ENCODE measurements at regions not wholly inside any gene's neighbourhood (a gene's known extent, or its start where the extent isn't known, plus 50 kb on each side); places are given as distances from the start of the nearest gene placed in this dataset.

GRCh38 chr12:111173391-111173790 is 195.5 kb downstream of the PHETA1 start:
- DNase-seq, result no peak

- no peak for DNase-seq
Measured at GRCh38 chr12:111172786-111173185, 196.1 kb downstream of the PHETA1 start.

DNA sequence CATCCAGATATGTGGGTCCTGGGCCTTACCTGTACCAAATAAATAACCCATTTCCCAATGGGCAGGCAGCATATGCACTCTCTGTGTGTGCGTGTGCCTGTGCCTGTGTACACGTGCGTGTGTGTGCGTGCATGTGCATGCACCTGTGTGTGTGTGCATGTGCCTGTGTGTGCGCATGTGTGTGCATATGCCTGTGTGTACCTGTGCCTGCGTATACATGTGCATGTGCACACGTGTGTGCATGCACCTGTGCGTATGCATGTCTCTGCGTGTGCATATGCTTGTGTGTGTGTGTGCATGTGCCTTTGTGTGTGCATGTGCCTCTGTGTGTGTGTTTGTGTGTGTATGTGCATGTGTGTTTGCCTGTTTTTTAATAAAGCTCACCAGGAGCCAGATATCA is 197.1 kb downstream of the PHETA1 start:
- no peak for DNase-seq

GRCh38 chr12:111171345-111171744 is 197.6 kb downstream of the PHETA1 start:
- no peak for DNase-seq

- no peak for DNase-seq
Measured at GRCh38 chr12:111170543-111170942, 198.4 kb downstream of the PHETA1 start.

DNA sequence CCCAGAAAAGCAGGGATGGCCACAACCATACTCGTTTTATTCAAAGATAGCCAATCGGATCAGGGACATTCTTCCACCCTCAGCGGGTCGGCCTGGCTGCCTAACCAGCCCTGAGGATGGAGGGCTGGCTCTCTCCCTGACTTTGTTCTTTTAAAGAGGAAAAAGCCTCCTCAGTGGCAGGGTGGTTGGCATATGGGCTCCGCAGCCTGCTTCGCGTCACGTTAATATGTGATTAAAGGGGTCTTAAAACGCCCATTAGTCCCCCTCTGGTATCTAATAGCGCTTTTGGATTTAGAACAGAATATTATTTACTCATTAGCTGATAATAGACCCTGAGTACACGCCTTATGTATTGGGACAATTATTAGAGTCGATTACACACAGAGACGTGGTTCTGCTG is 199.4 kb downstream of the PHETA1 start:
- peak in 1 of 2 experiments; percentile 23 for DNase-seq

- DNase-seq, result no peak
Measured at GRCh38 chr12:111169032-111169431, 199.9 kb downstream of the PHETA1 start.

DNA sequence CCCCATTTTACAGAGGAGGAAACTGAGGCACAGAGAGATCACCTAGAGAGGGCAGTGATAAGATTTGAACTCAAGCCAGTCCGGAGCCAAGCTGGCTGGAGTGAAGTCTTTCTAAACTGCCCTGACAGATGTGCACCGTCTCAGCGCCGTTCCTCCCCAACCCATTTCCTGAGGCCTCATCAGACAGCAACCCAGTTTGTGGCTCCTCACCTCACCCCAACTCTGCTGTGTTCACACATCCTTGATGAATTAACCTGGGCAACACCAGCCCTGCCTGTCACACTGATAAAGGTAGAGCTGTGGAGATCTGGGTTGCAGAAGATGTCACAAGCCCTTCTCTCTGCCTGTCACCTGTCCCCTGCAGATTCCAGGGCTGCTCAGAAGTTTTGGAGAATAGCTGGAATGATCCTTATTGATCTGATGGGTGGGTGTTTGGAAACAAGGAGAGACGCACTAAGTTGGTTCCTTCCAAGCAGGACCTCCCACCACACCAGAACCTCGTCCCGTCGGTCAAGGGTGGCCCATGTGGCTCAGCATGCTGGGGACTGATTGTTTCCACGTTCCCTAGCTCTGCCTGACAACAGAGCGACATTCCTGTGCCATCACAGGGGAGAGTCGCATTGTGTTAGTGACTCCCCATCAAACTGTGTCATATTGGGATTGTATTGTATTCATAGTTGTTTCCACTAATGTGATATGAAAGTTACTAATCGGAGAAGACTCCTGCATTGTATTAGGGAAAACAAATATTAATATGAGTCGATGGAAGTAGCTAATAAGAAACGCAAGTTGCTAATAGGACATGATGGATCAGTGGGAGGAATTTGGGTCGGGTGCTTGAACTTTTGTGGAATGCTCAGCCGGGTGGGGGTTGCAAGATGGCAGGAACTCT is 200.6 kb downstream of the PHETA1 start:
- DNase-seq, result no peak

DNA sequence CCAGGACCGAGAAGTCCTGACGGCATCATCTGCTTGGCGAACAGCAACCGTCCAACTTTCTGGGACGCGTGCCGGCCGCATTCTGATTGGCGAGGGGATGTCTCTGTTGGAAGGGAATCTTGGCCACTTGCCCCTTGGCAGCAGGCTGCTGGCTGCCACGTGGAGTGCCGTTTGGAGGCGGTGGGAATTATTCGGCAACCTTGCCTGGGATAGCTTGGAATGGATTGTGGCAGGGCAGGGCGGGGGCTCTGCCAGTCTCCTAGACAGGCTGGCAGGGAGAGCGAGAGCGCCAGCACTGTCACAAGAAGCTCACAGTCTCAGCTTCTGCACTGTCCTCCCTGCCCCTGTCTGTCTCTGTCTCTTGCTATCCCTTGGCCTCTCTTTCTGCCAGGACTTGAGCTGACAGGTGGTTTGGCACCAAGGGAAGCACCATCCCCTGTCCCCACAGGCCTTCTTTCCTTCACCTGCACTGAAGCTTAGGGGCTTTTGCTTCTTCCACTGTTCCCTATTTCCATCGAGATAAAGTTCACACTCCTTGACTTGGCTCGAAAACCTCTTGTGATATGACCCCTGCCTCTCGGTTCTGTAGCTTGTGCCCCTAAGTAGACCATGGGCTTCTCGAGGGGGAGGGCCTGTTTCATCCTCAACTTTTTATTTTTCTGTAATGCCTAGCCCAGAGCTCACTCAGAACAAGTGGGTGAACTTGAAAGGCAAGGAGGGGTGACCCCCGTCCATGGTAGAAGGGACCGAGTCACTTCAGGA is 201.9 kb downstream of the PHETA1 start:
- DNase-seq, result no peak

DNA sequence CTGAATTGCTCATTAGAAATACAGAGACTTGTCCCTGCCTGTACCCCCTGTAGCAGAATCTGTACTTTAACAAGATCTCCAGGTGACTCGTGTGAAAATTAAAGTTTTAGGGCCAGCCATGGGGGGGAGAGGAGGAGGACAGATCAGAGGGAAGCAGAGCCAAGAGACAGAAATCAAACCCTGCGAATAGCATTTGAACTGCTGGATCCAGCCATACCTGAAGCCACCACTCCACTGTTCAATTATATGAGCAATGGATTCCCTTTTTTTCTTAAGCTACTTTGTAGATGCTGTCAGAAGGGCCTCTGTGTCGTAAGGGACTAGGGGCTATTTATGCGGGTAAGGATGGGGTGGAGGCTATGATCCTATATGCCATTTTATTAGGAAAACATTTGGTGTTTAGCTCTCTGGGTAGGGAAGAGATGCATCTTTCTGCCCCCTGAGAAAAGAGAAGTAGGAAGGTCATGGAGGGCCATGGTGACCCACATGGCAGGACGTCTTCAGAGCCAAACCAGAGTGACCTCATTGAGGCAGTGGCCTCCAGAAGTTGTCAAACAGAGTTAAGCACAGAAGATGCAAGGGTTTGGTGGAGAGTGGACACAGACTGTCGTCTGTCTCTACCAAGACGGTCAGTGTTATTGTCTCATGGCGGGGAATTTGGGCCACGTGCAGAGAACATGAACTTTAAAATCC is 203.9 kb downstream of the PHETA1 start:
- DNase-seq, result no peak

DNA sequence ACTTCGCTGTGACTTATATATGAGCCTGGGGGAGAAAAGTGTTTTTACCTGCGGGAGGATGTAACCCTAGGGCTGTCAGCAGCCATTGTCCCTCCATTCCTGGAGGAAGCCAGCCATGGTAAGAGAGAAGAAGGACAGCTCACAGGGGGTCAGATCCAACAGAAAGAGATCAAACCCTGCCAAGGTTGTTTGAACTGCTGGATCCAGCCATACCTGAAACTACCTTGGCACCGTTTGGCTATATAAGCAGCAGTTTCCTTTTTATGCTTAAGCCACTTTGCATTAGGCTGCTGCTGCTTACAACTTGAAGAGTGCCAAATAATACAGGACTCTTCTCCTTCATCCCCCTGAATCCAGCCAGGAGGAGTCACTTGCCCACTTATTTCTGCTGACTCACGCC is 205.5 kb downstream of the PHETA1 start:
- DNase-seq, result no peak

GRCh38 chr12:111161898-111162297 is 207.0 kb downstream of the PHETA1 start:
- DNase-seq, result no peak

GRCh38 chr12:111160350-111161241 is 208.3 kb downstream of the PHETA1 start:
- peak; percentile 85 to 93 for DNase-seq

DNA sequence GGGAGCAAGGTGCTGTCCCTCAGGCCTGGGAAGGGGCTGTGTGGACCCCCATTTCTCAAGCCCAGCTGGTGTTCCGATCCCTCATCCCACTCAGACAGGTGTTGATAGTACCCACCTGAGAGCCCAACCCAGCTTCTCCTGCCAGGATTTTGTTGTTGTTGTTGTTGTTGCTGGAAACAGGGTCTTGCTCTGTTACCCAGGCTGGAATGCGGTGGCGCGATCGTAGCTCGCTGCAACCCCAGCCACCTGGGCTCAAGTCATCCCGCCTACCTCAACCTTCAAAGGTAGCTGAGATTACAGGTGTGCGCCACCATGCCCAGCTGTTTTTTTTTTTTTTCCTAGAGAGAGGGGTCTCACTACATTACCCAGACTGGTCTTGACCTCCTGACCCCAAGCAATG is 209.9 kb downstream of the PHETA1 start:
- DNase-seq, result no peak

- no peak for DNase-seq
Measured at GRCh38 chr12:111157486-111157885, 211.4 kb downstream of the PHETA1 start.

- DNase-seq, result no peak
Measured at GRCh38 chr12:111156304-111156703, 212.6 kb downstream of the PHETA1 start.

DNA sequence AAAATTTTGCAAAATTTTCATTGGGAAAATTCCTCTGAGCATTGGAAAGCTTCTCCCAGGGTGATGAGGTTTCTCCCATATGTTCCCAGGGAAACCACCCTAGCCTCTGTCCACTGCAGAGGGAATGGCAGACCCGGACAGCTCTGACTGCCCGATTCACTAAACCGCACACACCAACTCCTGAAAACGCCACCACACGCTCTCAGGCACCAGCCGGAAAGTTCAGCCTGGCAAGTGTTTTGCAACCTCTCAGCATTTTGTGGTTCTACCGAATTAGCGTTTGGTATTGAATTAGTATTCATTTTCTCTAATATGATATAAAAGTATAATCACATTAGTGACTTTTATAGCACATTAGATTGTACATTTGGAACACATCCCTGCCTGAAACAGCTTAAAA is 213.4 kb downstream of the PHETA1 start:
- DNase-seq, result no peak

- no peak for DNase-seq
Measured at GRCh38 chr12:111155020-111155419, 213.9 kb downstream of the PHETA1 start.

DNA sequence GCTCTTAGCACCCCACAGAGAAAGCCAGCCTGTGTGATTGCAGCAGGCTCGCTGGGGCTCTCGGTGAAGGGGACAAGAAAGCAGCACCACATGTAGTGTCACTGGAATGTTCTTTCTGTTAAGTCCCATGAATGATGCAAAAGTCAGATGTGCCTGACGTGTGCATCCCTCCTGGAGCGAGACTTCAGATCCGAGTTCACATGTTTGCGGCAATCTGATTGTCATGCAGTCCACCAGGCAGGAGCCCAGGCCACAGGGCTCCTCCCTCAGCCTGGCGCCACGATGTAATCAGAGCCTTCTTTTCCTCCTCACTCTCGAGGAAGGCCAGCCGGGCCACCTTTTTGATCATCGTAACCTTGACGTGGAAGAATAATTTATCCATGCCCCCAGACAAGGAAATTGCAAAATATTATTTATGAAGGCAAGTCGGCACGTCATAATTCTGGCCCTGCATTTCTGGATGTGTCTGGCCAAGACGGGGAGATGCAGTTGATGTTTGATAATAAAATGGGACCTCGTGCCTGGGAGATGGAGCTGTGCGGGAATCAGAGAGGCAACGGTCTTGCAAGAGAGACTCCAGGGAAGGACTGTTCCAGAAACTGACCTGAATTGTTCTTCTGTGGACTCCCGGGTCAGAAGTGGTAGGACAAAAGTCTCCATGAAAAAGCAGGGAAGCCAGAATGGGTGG is 214.6 kb downstream of the PHETA1 start:
- no peak for DNase-seq

DNA sequence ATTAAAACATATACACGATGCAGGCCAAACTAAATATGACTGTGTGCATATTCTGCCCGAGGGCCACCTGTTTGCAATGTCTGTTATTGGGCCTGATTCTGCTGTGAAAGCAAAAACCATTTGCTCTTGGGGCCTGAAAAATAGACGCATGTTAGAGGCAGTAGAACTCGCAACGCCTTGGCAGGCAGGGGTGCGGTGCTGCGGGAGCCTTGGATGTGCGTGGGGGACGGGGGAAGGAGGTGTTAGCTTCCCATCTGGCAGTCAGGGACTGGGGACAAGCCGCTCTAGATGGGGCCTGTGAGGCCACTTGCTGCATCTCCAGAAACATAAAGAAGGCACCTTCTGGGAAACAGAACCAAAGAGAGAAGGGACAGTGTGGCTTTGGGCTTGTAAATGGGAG is 216.3 kb downstream of the PHETA1 start:
- DNase-seq, result no peak

GRCh38 chr12:111150921-111151840 is 217.7 kb downstream of the PHETA1 start:
- no peak for DNase-seq

All from NCI-H524 (cell line).